ENCODE measurements at regions not wholly inside any gene's neighbourhood (a gene's known extent, or its start where the extent isn't known, plus 50 kb on each side); places are given as distances from the start of the nearest gene placed in this dataset.

- Histone ChIP-seq H3K4me1 (peaks cover 0 to 8% (median 3%) of the 10 kb centered on the region in 3 donors), H3K27ac (no peak overlapping the region), H3K9me3 (no peaks in the 10 kb centered on the region), H3K27me3 (no peaks in the 10 kb centered on the region), H3K36me3 (no peaks in the 10 kb centered on the region), H3K4me3 (no peak overlapping the region)
- 82 to 85% methylated on average over 7 of the region's 7 CpGs for WGBS, 2 donors
- no peak for TF ChIP-seq CTCF (IDR thresholded peaks at IDR 0.05)
- DNase-seq (no peak), ATAC-seq (no peak), FAIRE-seq (no peak)
- intact Hi-C loops (cut with DNase I) = no loop called here
These were observed 110.3 kb upstream of the PALMD start for GRCh38 chr1:99535470-99536164.

- Histone ChIP-seq H3K9me3 (no peaks in the 10 kb centered on the region), H3K4me1 (no peaks in the 10 kb centered on the region), H3K4me3 (no peak overlapping the region), H3K36me3 (no peaks in the 10 kb centered on the region), H3K27me3 (no peaks in the 10 kb centered on the region), H3K27ac (no peak overlapping the region)
- no peak for TF ChIP-seq CTCF (IDR thresholded peaks at IDR 0.05)
- intact Hi-C loops (cut with DNase I) = no loop called here
- ATAC-seq (no peak), DNase-seq (no peak), FAIRE-seq (no peak)
- WGBS, 2 donors = 23 to 27% methylated on average over 5 of the region's 5 CpGs
These were observed 107.9 kb upstream of the PALMD start for GRCh38 chr1:99537886-99538617.

GRCh38 chr1:99538618-99538956, 107.3 kb upstream of the PALMD start:
- FAIRE-seq (no peak), ATAC-seq (no peak), DNase-seq (no peak)
- no peaks in the 10 kb centered on the region for H3K4me1 ChIP-seq
- intact Hi-C loops (cut with DNase I) = no loop called here
- no peak for TF ChIP-seq CTCF (IDR thresholded peaks at IDR 0.05)
- no peaks in the 10 kb centered on the region for H3K27me3 ChIP-seq
- H3K9me3 ChIP-seq = no peaks in the 10 kb centered on the region
- WGBS, 2 donors = 78 to 85% methylated on average over 2 of the region's 2 CpGs
- no peak overlapping the region for H3K4me3 ChIP-seq
- H3K36me3 ChIP-seq = no peaks in the 10 kb centered on the region
- no peak overlapping the region for H3K27ac ChIP-seq

- TF ChIP-seq CTCF (IDR thresholded peaks at IDR 0.05) = no peak
- H3K4me1 ChIP-seq = no peaks in the 10 kb centered on the region
- no peaks in the 10 kb centered on the region for H3K9me3 ChIP-seq
- DNase-seq (no peak), ATAC-seq (no peak), FAIRE-seq (no peak)
- H3K36me3 ChIP-seq = no peaks in the 10 kb centered on the region
- H3K4me3 ChIP-seq = no peak overlapping the region
- intact Hi-C loops (cut with DNase I) = no loop called here
- H3K27me3 ChIP-seq = no peaks in the 10 kb centered on the region
- H3K27ac ChIP-seq = no peak overlapping the region
These were observed 106.8 kb upstream of the PALMD start for GRCh38 chr1:99539131-99539530.

- H3K9me3 ChIP-seq = no peaks in the 10 kb centered on the region
- no peaks in the 10 kb centered on the region for H3K4me1 ChIP-seq
- intact Hi-C loops (cut with DNase I) = no loop called here
These were observed 105.2 kb upstream of the PALMD start for GRCh38 chr1:99540744-99541143.

More at GRCh38 chr1:99540744-99541143, 105.2 kb upstream of the PALMD start:
- H3K27ac ChIP-seq = no peak overlapping the region
- ATAC-seq (no peak), DNase-seq (no peak), FAIRE-seq (no peak)
- 88 to 96% methylated on average over 1 of the region's 1 CpG for WGBS, 2 donors
- no peak overlapping the region for H3K4me3 ChIP-seq
- TF ChIP-seq CTCF (IDR thresholded peaks at IDR 0.05) = no peak
- no peaks in the 10 kb centered on the region for H3K36me3 ChIP-seq
- no peaks in the 10 kb centered on the region for H3K27me3 ChIP-seq
